Adipocyte (in vitro differentiated cells): ENCODE measurements at regions not wholly inside any gene's neighbourhood (a gene's known extent, or its start where the extent isn't known, plus 50 kb on each side); places are given as distances from the start of the nearest gene placed in this dataset.

Experiments
- DNase-seq: peaks from one replicate; pipeline ENCODE4 v3.0.0-alpha.2; 2015; ENCODE audit warnings: low read depth
- H3K27me3 ChIP-seq: replicated peaks from 2 replicates; pipeline ENCODE4 v1.7.0; 2013; ENCODE audit warnings: mild to moderate bottlenecking, low read length, moderate library complexity; ENCODE audit not compliant: control insufficient read depth, insufficient read depth
- H3K36me3 ChIP-seq: 2 replicates; pipeline ENCODE4 v1.7.0; 2013; ENCODE audit warnings: low read length, mild to moderate bottlenecking, moderate library complexity; ENCODE audit not compliant: control insufficient read depth, insufficient read depth, severe bottlenecking
- H3K4me1 ChIP-seq: 2 replicates; pipeline ENCODE4 v1.7.0; 2013; ENCODE audit warnings: mild to moderate bottlenecking, low read length, moderate library complexity; ENCODE audit not compliant: control insufficient read depth, insufficient read depth
- H3K4me3 ChIP-seq: 2 replicates; pipeline ENCODE4 v1.7.0; 2013; ENCODE audit warnings: mild to moderate bottlenecking, low read length, moderate library complexity
- H3K9ac ChIP-seq: 2 replicates; pipeline ENCODE4 v1.7.0; 2013; ENCODE audit warnings: mild to moderate bottlenecking, low read length, moderate library complexity
- H3K9me3 ChIP-seq: 2 replicates; pipeline ENCODE4 v1.7.0; 2013; ENCODE audit warnings: mild to moderate bottlenecking, low read length, moderate library complexity; ENCODE audit not compliant: control insufficient read depth

DNA sequence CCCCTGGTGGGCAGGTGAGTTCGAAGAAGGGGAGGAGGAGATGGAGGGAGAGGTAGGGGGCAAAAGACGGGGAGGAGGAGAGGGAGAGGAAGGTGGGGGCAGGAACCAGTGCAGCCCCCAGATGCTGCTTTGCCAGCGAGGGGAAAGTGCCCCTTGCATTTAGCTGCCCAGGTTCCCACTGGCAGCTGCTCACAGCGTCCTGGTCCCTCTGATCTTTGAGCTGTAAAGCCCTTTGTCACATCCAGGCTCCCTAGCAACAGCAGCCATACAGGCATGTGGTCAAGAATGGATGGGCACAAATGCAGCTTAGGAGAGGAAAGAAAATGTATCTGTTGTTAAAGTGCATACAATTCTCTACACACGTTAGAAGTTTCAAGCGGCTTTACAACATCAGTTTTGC is 160.9 kb downstream of the CD83 start:
- Histone ChIP-seq H3K9ac (no peak overlapping the region), H3K36me3 (no peaks in the 10 kb centered on the region), H3K27me3 (peaks cover 7% of the 10 kb centered on the region), H3K4me3 (no peak overlapping the region), H3K9me3 (peaks cover 6% of the 10 kb centered on the region), H3K4me1 (peaks cover 4% of the 10 kb centered on the region)
- DNase-seq, result no peak

DNA sequence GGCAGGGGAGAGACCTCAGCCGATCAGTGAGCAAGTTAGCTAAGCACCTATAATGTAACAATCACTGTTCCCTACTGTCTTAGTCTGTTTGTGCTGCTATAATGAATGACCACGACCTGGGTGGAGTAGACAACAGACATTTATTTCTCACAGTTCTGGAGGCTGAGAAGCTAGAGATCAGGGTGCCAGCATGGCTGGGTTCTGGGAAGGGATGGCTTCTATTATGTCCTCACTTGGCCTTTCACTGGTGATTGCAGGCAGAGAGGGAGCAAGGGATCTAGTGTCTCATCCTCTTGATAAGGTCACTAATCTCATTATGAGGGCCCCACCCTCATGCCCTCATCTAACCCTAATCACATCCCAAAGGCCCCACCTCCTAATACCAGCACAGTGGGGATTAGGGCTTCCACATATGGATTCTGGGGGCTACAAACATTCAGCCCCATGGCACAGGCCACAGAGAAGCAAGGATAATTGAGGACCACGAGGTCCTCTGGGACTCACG is 162.5 kb downstream of the CD83 start:
- Histone ChIP-seq H3K4me1 (peaks cover 8% of the 10 kb centered on the region), H3K9ac (no peak overlapping the region), H3K36me3 (no peaks in the 10 kb centered on the region), H3K27me3 (peaks cover 7% of the 10 kb centered on the region), H3K9me3 (peaks cover 6% of the 10 kb centered on the region), H3K4me3 (no peak overlapping the region)
- DNase-seq, result no peak

DNA sequence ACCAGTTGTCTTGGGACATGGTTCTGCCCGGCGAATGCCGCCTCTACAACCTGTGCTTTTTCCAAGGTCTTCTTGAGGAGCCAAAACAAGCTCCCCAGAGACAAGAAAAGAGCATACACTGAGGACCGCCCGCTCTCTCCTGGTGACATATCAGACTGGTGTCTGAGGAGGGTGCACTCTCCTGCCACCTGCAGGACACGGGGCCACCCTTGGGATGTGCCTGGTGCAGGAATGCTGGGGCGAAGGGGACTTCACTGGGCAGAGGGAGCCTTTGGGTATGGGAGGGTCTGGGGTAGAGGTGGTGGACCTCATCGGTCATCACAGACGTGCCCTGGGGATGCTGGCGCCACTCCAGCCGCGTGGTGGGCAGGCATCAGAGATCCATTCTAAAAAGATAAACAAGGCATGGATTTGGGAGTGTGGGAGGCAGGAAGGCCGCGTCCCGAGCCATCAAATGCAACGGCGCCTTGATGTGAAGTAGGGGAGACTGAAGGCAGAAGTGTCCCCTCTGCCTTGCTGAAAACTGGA is 163.3 kb downstream of the CD83 start:
- peaks cover 6% of the 10 kb centered on the region for H3K9me3 ChIP-seq
- peaks cover 5% of the 10 kb centered on the region for H3K4me1 ChIP-seq
- H3K9ac ChIP-seq, result no peak overlapping the region
- H3K36me3 ChIP-seq, result no peaks in the 10 kb centered on the region
- no peak overlapping the region for H3K4me3 ChIP-seq
- H3K27me3 ChIP-seq, result peaks cover 7% of the 10 kb centered on the region
- DNase-seq, result no peak

DNA sequence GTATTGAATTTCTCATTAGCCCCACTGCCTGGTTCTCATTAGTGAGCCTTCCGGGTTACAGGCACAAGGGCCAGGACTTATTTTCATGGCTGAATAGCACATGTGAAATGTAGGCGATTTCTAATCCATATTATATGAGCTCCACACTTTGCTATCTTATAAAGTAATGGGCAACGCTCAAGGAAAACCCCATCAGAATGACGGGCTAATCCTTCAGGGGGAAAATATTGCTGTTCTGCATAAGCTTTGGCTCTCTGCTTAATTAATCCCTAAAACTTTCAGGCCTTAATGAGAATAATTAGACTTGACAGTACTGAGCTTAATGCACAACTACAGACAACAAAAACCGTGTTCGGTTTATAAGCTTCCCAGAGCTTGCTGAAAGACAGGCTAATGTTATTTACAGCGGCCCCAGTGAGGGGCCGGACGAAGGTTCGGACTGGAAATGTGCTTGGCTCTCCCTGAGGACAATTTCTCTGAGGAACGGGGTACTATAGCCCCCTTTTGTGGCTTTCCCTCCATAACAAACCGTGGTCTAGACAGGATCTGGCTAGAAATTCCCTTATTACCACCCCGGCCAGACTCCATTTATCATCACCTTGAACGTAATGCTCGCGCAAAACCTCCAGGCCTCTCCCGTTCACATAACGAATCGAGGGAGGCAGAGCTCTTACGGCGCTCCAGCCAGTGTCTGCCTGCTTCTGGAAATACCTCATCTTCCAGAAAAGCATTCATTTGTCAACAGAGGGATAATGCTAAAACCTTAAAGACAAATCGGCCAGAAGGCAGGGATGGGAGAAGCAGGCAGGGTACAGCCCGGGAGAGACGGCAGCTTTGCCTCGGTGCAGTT is 164.5 kb downstream of the CD83 start:
- DNase-seq, result no peak
- Histone ChIP-seq H3K9ac (no peak overlapping the region), H3K4me3 (no peak overlapping the region), H3K36me3 (no peaks in the 10 kb centered on the region), H3K9me3 (peaks cover 6% of the 10 kb centered on the region), H3K4me1 (peaks cover 16% of the 10 kb centered on the region), H3K27me3 (no peaks in the 10 kb centered on the region)

DNA sequence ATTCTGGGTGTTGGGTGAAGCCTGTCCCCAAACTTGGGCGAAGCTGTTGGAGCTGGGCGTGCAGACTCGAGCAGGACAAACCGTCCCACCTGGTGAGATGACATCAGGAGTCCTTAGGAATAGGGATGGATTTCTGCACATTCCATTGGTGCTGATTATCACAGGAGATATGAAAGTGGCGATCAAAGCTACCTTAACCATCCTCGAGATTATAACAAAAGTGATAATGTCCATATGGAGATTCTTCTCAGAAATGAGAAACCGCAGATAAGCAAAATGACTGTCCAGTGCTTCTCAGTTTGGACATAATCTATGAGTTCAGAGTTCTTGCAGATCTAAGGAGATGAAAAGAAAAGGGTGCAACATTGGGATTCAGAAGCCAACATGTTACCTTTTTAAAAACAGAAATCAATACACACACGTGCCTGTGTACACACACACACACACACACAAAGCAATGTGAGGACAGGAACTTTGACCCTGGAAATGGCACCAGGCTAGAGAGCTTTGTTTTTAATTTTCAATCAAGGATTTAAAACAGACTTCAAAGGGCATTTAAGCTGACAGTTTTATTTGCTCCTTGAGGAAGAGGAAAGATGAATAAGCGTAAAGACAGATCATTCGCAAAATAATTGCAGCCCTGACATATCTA is 165.4 kb downstream of the CD83 start:
- H3K4me1 ChIP-seq, result peaks cover 16% of the 10 kb centered on the region
- no peaks in the 10 kb centered on the region for H3K27me3 ChIP-seq
- H3K9ac ChIP-seq, result no peak overlapping the region

DNA sequence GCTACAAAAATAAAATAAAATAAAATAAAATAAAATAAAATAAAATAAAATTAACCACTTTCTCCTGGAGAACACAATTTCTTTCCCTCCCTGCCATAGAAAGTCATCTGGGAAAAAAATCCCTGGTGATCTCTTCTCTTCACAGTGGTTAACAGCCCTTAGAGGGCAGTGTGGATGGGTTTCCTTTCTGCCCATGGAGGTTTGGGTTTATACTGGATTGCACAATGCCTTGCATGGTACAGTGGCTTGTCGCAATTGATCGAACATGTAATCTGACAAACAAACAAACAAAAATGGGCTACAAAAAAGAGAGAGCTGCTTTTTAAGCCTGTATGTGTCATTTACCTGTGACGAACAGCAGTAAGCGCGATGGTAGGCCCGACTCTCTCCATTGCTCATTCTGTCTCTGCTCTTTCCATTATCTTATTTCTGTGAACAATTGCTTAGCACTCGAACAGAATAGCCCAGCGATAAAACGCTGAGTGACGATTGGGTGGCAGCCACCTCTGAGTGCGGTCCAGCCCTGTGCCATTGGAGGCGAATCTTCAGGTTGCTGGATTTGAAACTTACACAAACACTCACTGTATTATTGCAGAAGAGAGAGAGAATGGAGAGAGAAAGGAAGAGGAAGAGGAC is 166.1 kb downstream of the CD83 start:
- peaks cover 16% of the 10 kb centered on the region for H3K4me1 ChIP-seq
- no peak overlapping the region for H3K9ac ChIP-seq
- H3K27me3 ChIP-seq, result no peaks in the 10 kb centered on the region
- H3K4me3 ChIP-seq, result no peak overlapping the region
- H3K36me3 ChIP-seq, result no peaks in the 10 kb centered on the region
- DNase-seq, result peak; percentile 53
- H3K9me3 ChIP-seq, result peaks cover 6% of the 10 kb centered on the region

More for the DNA sequence above, 165.4 kb downstream of the CD83 start:
- Histone ChIP-seq H3K36me3 (no peaks in the 10 kb centered on the region), H3K4me3 (no peak overlapping the region), H3K9me3 (peaks cover 6% of the 10 kb centered on the region)
- DNase-seq, result no peak

DNA sequence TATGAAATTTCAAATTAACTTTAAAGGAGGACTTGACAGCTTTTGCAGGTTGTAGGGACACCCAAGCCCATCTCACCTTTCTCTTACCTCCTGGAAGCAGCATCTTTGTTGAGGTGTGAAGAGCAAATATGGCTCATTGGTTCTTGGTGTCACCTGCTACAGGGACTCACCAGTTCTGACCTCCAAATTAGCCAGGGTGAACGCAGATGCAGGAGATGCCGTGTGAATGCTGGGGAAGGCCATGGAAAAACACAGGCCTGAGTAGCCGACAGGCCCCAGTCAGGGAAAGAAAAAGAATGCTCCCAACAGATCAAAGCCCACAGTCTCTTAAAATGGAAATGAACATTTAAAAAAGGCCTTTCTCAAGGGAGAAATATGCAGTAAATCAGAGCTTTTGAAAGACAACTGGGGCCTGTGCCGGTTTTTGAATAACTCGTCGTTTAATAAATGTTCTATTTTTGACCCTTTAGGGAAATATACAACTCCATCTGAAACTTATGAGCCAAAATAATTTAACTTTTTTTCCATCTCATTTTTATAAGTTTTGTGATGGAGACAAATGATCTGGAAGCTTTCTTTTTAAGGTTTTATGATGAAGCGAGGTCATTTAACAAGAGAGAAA is 167.5 kb downstream of the CD83 start:
- no peaks in the 10 kb centered on the region for H3K36me3 ChIP-seq
- H3K27me3 ChIP-seq, result no peaks in the 10 kb centered on the region
- H3K4me3 ChIP-seq, result no peak overlapping the region
- H3K4me1 ChIP-seq, result peaks cover 16% of the 10 kb centered on the region
- DNase-seq, result no peak
- no peak overlapping the region for H3K9ac ChIP-seq
- H3K9me3 ChIP-seq, result peaks cover 4% of the 10 kb centered on the region

DNA sequence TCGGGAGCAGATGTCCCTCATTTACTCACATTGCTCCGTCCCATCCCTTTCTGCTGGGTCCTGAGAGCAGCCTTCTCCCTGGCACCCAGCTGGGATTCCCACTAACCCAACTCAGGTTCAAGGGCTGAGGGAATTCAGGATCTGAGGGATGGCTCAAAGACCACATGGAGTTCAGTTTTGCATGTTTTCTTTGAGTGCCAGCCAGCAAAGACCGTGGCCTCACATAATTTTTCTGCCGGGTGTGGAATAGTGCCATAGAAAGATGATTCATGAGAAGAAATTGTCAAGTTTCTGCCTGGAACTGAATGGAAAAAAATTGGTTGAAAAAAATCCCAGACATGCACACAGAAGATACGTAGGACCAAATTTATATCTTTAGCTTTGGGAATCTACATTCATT is 168.6 kb downstream of the CD83 start:
- no peak overlapping the region for H3K4me3 ChIP-seq
- peaks cover 16% of the 10 kb centered on the region for H3K4me1 ChIP-seq
- DNase-seq, result peak; percentile 94

DNA sequence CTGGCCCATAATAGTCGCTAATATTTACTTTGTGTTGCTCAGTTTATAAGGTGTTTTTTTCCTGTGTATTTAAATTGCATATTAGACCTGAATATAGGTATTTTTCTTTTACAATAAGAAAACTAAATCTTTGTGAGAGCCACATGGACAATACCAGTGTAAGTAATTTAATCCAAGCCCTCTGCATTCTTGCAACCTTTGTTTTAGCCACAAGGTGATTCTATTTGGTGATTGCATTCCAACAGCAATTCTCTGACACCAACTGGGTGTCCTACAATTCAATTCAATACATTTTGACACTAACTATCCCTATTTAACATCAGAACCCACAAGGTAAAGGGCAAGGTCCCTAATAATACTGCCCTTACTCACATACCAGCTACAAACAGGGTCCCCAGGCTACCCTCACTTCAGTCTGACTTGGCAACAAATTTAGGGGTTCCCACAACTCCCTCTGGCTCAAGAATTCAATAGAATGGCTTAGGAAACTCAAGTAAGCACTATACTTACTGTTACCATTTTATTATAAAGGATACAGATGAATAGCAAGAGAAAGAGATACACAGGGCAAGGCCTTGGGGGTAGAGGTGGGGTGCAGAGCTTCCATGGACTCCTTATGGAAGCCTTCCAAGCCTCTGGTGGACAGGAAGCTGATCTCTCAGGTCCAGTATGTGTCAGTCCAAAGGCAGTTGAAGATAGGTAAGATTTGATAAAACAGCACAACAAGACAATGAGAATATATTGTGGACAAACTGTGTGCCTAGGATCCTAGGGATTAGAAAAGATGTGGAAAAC is 169.3 kb downstream of the CD83 start:
- H3K36me3 ChIP-seq, result no peaks in the 10 kb centered on the region
- no peak overlapping the region for H3K4me3 ChIP-seq
- no peaks in the 10 kb centered on the region for H3K27me3 ChIP-seq
- DNase-seq, result peak; percentile 4
- H3K9me3 ChIP-seq, result no peaks in the 10 kb centered on the region
- peaks cover 16% of the 10 kb centered on the region for H3K4me1 ChIP-seq
- no peak overlapping the region for H3K9ac ChIP-seq

More for the DNA sequence above, 168.6 kb downstream of the CD83 start:
- no peaks in the 10 kb centered on the region for H3K9me3 ChIP-seq
- no peak overlapping the region for H3K9ac ChIP-seq
- no peaks in the 10 kb centered on the region for H3K27me3 ChIP-seq
- H3K36me3 ChIP-seq, result no peaks in the 10 kb centered on the region

DNA sequence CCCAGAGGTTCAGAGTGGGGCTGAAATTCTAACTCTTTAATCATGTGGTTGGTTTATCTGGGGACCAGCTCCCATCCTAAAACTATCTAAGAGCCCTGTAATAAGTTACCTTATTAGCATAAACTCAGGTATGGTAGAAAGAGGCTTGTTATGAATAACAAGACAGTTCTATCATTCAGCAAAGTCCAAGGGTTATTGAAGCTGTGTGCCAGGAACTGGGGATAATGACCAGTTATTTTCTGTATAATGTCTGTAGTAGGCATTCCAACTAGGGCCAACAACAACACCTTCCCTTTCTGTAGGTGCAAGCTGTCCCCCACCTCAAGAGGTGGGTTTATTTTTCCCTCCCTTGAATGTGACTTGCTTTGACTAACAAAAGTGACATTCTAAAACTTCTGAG is 170.1 kb downstream of the CD83 start:
- Histone ChIP-seq H3K9ac (no peak overlapping the region), H3K9me3 (no peaks in the 10 kb centered on the region), H3K27me3 (no peaks in the 10 kb centered on the region), H3K36me3 (no peaks in the 10 kb centered on the region), H3K4me1 (peaks cover 16% of the 10 kb centered on the region), H3K4me3 (no peak overlapping the region)
- DNase-seq, result no peak
